GM06990 (cell line): ENCODE measurements at regions not wholly inside any gene's neighbourhood (a gene's known extent, or its start where the extent isn't known, plus 50 kb on each side); places are given as distances from the start of the nearest gene placed in this dataset.
"Not testable (repeated sequence)": the region's sequence is repeated elsewhere in the genome, so short reads cannot be mapped to it uniquely, and the experiment has no call there.

Source experiments
- DNase-seq: peaks from one replicate; pipeline ENCODE4 v3.0.0-alpha.2; 2011; ENCODE audit not compliant: insufficient read length; ENCODE audit errors: extremely low read depth
- H3K27me3 ChIP-seq: replicated peaks from 2 replicates; pipeline ENCODE4 v1.6.0; 2011; ENCODE audit warnings: low read length; ENCODE audit not compliant: control insufficient read depth, insufficient read depth
- H3K36me3 ChIP-seq: 2 replicates; pipeline ENCODE4 v1.5.1; 2011; ENCODE audit warnings: low read length; ENCODE audit not compliant: control insufficient read depth, insufficient read depth
- H3K4me3 ChIP-seq: replicated peaks from 2 replicates; pipeline ENCODE4 v1.5.1; 2011; ENCODE audit warnings: low read depth, mild to moderate bottlenecking, control low read depth, low read length
- CTCF ChIP-seq: IDR thresholded peaks from 2 replicates; pipeline ENCODE4 v1.5.1; 2011; ENCODE audit warnings: low read length, control low read depth, mild to moderate bottlenecking, inconsistent platforms; ENCODE audit not compliant: insufficient read depth, poor library complexity, severe bottlenecking

GRCh38 chr4:3630598-3631543, 98.6 kb upstream of the LRPAP1 start:
- DNase-seq = no peak
- H3K4me3 ChIP-seq = no peak overlapping the region
- no peak for TF ChIP-seq CTCF
- H3K36me3 ChIP-seq = no peaks in the 10 kb centered on the region
- no peaks in the 10 kb centered on the region for H3K27me3 ChIP-seq

GRCh38 chr4:3630136-3630597, 97.9 kb upstream of the LRPAP1 start:
- TF ChIP-seq CTCF = no peak
- no peaks in the 10 kb centered on the region for H3K36me3 ChIP-seq

GRCh38 chr4:3629665-3630064, 97.4 kb upstream of the LRPAP1 start:
- no peaks in the 10 kb centered on the region for H3K36me3 ChIP-seq
- H3K4me3 ChIP-seq = no peak overlapping the region
- DNase-seq = no peak
- no peak for TF ChIP-seq CTCF
- H3K27me3 ChIP-seq = no peaks in the 10 kb centered on the region

More at GRCh38 chr4:3630136-3630597, 97.9 kb upstream of the LRPAP1 start:
- no peak for DNase-seq
- Histone ChIP-seq H3K4me3 (no peak overlapping the region), H3K27me3 (no peaks in the 10 kb centered on the region)

GRCh38 chr4:3629176-3629575, 97.0 kb upstream of the LRPAP1 start:
- not testable (repeated sequence) for DNase-seq, H3K36me3 ChIP-seq, H3K27me3 ChIP-seq, H3K4me3 ChIP-seq

- no peak for TF ChIP-seq CTCF
- no peaks in the 10 kb centered on the region for H3K36me3 ChIP-seq
- H3K27me3 ChIP-seq = no peaks in the 10 kb centered on the region
- no peak overlapping the region for H3K4me3 ChIP-seq
- no peak for DNase-seq
These were observed 96.6 kb upstream of the LRPAP1 start for GRCh38 chr4:3628868-3629175.

- DNase-seq, H3K36me3 ChIP-seq, H3K4me3 ChIP-seq, H3K27me3 ChIP-seq: not testable (repeated sequence)
These were observed 96.0 kb upstream of the LRPAP1 start for GRCh38 chr4:3627967-3628867.

GRCh38 chr4:3627456-3627855, 95.2 kb upstream of the LRPAP1 start:
- not testable (repeated sequence) for H3K27me3 ChIP-seq, H3K36me3 ChIP-seq, DNase-seq, H3K4me3 ChIP-seq

GRCh38 chr4:3626131-3626884, 94.1 kb upstream of the LRPAP1 start:
- not testable (repeated sequence) for H3K27me3 ChIP-seq, H3K36me3 ChIP-seq, DNase-seq, H3K4me3 ChIP-seq

- DNase-seq, H3K27me3 ChIP-seq, H3K36me3 ChIP-seq, H3K4me3 ChIP-seq: not testable (repeated sequence)
These were observed 93.2 kb upstream of the LRPAP1 start for GRCh38 chr4:3625286-3625875.
